ENCODE measurements at regions not wholly inside any gene's neighbourhood (a gene's known extent, or its start where the extent isn't known, plus 50 kb on each side); places are given as distances from the start of the nearest gene placed in this dataset.
A peak's percentile ranks its signal among the peaks of the same experiment; 100 is the strongest.

- Histone ChIP-seq H3K27ac (ENCODE audit: low read depth, low read length) (peak overlapping the region; percentile 46), H3K27me3 (ENCODE audit: control insufficient read depth in 3 of 3, insufficient read depth in 3 of 3, low read length in 3 of 3) (peaks cover 0 to 7% (median 0%) of the 10 kb centered on the region in 3 donors), H3K9ac (ENCODE audit: low read depth in 1 of 3, low read length in 3 of 3) (peak overlapping the region in 1 of 3 donors; percentile 64), H3K36me3 (ENCODE audit: control insufficient read depth in 3 of 3, insufficient read depth in 3 of 3, low read length in 3 of 3) (no peaks in the 10 kb centered on the region), H3K4me1 (ENCODE audit: control insufficient read depth in 3 of 3, insufficient read depth in 3 of 3, low read length in 3 of 3) (peaks cover 9 to 20% (median 16%) of the 10 kb centered on the region in 3 donors), H3K9me3 (ENCODE audit: control insufficient read depth in 3 of 3, low read length in 3 of 3) (peaks cover 6 to 9% (median 6%) of the 10 kb centered on the region in 3 donors), H3K4me3 (ENCODE audit: low read length in 3 of 3) (peak overlapping the region in 2 of 3 donors; percentile 45 to 60)
Measured at GRCh38 chr2:240348522-240348921, 86.9 kb upstream of the GPC1 start.

DNA sequence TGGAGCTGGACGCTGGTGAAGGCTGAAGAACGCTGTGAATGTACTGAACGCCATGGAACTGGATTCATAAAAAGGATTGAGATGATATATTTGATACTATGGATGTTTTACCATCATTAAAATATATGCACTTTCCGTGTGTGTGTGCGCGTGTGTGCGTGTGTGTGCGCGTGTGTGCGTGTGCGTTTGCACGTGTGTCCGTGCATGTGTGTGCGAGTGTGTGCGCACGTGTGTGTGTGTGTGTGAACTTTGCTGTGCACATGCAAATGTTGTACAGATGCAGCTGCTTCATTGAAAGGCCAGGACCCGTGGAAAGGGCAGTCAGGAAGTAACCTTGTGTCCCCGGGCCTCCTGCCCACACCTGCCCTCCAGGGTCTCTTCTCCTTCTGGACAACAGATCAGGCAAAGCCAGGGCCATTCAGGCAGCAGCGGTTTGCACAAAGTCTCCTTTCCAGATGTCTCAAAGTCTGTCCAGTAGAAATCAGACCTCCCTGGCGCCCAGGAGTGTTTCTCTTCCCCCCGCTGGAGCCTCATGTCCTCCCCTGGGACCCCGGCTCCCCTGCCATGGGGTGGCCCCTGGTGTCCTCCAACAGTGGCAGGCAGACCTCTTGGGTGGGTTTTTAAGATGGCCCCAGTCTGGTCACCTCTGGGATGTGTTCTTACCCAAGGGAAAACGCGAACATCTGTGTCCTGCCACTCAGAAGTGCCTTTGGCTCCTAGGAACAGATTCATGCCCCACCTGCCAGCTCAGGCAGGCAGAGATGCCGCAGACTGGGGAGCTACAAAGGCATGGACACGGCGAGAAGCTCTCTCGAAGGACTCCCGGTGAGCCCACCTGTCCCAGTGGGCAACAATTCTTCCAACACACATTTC is 86.1 kb upstream of the GPC1 start:
- Histone ChIP-seq H3K36me3 (ENCODE audit: control insufficient read depth in 3 of 3, insufficient read depth in 3 of 3, low read length in 3 of 3) (no peaks in the 10 kb centered on the region), H3K9me3 (ENCODE audit: control insufficient read depth in 3 of 3, low read length in 3 of 3) (peaks cover 6 to 9% (median 6%) of the 10 kb centered on the region in 3 donors), H3K27ac (ENCODE audit: low read depth, low read length) (peak overlapping the region; percentile 46), H3K4me1 (ENCODE audit: control insufficient read depth in 3 of 3, insufficient read depth in 3 of 3, low read length in 3 of 3) (peaks cover 9 to 20% (median 16%) of the 10 kb centered on the region in 3 donors), H3K4me3 (ENCODE audit: low read length in 3 of 3) (peak overlapping the region in 1 of 3 donors; percentile 60), H3K9ac (ENCODE audit: low read depth in 1 of 3, low read length in 3 of 3) (no peak overlapping the region), H3K27me3 (ENCODE audit: control insufficient read depth in 3 of 3, insufficient read depth in 3 of 3, low read length in 3 of 3) (peaks cover 0 to 7% (median 0%) of the 10 kb centered on the region in 3 donors)

GRCh38 chr2:240350006-240350355 is 85.5 kb upstream of the GPC1 start:
- Histone ChIP-seq H3K9me3 (ENCODE audit: control insufficient read depth in 3 of 3, low read length in 3 of 3) (peaks cover 4 to 7% (median 5%) of the 10 kb centered on the region in 3 donors), H3K27me3 (ENCODE audit: control insufficient read depth in 3 of 3, insufficient read depth in 3 of 3, low read length in 3 of 3) (peaks cover 0 to 7% (median 0%) of the 10 kb centered on the region in 3 donors), H3K27ac (ENCODE audit: low read depth, low read length) (no peak overlapping the region), H3K9ac (ENCODE audit: low read depth in 1 of 3, low read length in 3 of 3) (no peak overlapping the region), H3K4me3 (ENCODE audit: low read length in 3 of 3) (no peak overlapping the region), H3K4me1 (ENCODE audit: control insufficient read depth in 3 of 3, insufficient read depth in 3 of 3, low read length in 3 of 3) (peaks cover 9 to 21% (median 18%) of the 10 kb centered on the region in 3 donors), H3K36me3 (ENCODE audit: control insufficient read depth in 3 of 3, insufficient read depth in 3 of 3, low read length in 3 of 3) (no peaks in the 10 kb centered on the region)

- Histone ChIP-seq H3K4me3 (ENCODE audit: low read length in 3 of 3) (no peak overlapping the region), H3K27ac (ENCODE audit: low read depth, low read length) (no peak overlapping the region), H3K9ac (ENCODE audit: low read depth in 1 of 3, low read length in 3 of 3) (no peak overlapping the region), H3K27me3 (ENCODE audit: control insufficient read depth in 3 of 3, insufficient read depth in 3 of 3, low read length in 3 of 3) (peaks cover 0 to 7% (median 0%) of the 10 kb centered on the region in 3 donors), H3K9me3 (ENCODE audit: control insufficient read depth in 3 of 3, low read length in 3 of 3) (no peaks in the 10 kb centered on the region), H3K4me1 (ENCODE audit: control insufficient read depth in 3 of 3, insufficient read depth in 3 of 3, low read length in 3 of 3) (peaks cover 16 to 28% (median 25%) of the 10 kb centered on the region in 3 donors), H3K36me3 (ENCODE audit: control insufficient read depth in 3 of 3, insufficient read depth in 3 of 3, low read length in 3 of 3) (no peaks in the 10 kb centered on the region)
Measured at GRCh38 chr2:240350696-240351087, 84.8 kb upstream of the GPC1 start.

DNA sequence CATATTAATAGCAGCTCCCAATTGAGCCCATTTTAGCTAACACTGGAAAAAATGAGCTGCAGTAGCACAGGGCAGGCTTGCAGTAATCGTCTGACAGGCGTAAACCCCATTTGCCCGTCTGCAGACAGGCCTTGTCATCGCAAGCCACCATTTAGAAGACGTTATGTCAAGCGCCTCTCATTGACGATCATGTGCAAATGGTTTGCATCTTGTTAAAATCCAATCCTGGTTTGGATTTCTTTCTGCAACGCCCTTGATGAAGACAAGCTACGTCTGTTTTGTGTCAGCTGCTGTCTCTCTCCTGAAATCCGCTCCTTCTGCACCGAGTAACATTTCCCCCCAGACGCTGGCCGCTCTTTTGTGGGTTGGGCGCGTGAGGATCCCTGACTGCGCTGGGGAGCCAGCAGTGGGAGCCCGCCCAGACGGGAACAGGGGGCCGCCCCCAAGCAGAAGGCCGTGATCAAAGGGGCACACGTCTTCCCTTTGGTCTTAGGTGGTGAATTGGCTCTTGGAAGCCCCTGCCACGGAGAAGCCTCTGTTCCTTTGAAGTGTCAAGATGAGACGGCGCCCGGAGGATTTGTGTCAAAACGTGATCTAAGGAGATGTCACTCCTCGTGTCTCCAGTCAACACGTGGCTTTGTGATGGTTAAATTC is 84.2 kb upstream of the GPC1 start:
- no peak overlapping the region for H3K4me3 ChIP-seq (ENCODE audit: low read length in 3 of 3)
- no peak overlapping the region for H3K27ac ChIP-seq (ENCODE audit: low read depth, low read length)
- peaks cover 16 to 31% (median 25%) of the 10 kb centered on the region in 3 donors for H3K4me1 ChIP-seq (ENCODE audit: control insufficient read depth in 3 of 3, insufficient read depth in 3 of 3, low read length in 3 of 3)
- H3K27me3 ChIP-seq (ENCODE audit: control insufficient read depth in 3 of 3, insufficient read depth in 3 of 3, low read length in 3 of 3) = peaks cover 0 to 7% (median 0%) of the 10 kb centered on the region in 3 donors
- no peak overlapping the region for H3K9ac ChIP-seq (ENCODE audit: low read depth in 1 of 3, low read length in 3 of 3)
- no peaks in the 10 kb centered on the region for H3K36me3 ChIP-seq (ENCODE audit: control insufficient read depth in 3 of 3, insufficient read depth in 3 of 3, low read length in 3 of 3)
- H3K9me3 ChIP-seq (ENCODE audit: control insufficient read depth in 3 of 3, low read length in 3 of 3) = no peaks in the 10 kb centered on the region

DNA sequence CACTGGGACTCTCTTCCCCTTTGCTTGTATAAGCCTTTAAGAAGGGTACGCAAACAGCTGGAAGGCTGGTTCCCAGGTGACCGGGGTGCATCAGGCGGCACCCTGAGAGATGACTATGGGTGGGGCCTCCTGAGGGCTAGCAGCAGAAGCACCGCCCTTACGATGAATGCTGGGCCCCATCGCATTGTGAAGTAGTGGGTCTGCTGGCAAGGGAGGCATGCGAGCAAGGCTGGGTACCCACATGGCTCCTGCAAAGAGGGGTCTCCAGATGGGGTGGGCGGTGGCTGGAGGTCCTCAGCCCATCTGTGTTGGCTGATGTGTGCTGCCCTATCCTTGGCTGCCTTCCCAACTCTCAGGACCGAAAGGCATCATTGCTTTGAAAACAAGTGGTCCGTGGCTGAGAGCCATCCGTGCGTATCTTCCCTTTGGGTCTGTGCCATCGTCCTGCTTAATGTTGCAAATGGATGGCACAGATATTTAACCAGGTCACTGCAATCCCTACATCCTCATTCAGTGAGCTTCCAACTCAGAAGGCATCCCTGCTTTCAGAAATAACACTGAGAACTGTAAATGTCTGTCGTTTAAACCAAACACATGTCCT is 83.5 kb upstream of the GPC1 start:
- H3K27ac ChIP-seq (ENCODE audit: low read depth, low read length) = no peak overlapping the region
- peaks cover 16 to 31% (median 25%) of the 10 kb centered on the region in 3 donors for H3K4me1 ChIP-seq (ENCODE audit: control insufficient read depth in 3 of 3, insufficient read depth in 3 of 3, low read length in 3 of 3)
- peaks cover 0 to 7% (median 0%) of the 10 kb centered on the region in 3 donors for H3K27me3 ChIP-seq (ENCODE audit: control insufficient read depth in 3 of 3, insufficient read depth in 3 of 3, low read length in 3 of 3)
- no peaks in the 10 kb centered on the region for H3K9me3 ChIP-seq (ENCODE audit: control insufficient read depth in 3 of 3, low read length in 3 of 3)
- no peak overlapping the region for H3K4me3 ChIP-seq (ENCODE audit: low read length in 3 of 3)
- H3K9ac ChIP-seq (ENCODE audit: low read depth in 1 of 3, low read length in 3 of 3) = no peak overlapping the region
- H3K36me3 ChIP-seq (ENCODE audit: control insufficient read depth in 3 of 3, insufficient read depth in 3 of 3, low read length in 3 of 3) = no peaks in the 10 kb centered on the region

DNA sequence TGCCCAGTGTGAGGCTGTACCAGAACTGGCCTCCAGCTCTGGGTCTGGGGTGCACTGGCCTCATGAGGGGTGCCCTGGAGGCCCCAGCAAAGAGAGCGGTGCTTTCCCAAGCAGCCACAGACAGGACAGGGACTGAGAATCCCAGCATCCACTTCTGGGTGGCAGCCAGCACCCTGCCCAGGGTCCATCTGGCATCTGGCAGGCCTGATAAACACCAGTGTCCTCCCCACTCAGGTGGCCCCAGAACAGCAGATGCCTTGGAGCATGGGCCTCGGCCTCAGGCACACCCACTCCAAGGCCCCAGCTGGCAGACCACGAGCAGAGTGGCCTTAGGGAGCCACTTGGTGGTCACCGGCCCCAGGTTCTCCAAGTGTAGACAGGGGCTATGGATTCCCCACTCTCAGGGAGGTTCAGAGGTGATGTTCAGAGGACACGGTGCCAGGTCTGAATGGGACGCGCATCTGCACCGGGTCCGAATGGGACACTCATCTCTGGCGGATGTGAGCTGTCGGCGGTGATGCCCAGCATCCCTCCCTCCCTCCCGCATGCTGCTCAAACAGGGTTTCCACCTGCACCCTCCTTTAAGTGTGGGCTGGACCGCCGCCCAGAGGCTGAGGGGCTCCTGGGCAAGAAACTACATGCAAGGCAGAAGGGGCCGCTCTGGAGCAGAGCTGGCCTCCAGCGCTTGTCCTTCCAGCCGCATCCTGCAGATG is 82.2 kb upstream of the GPC1 start:
- Histone ChIP-seq H3K27me3 (ENCODE audit: control insufficient read depth in 3 of 3, insufficient read depth in 3 of 3, low read length in 3 of 3) (no peaks in the 10 kb centered on the region), H3K36me3 (ENCODE audit: control insufficient read depth in 3 of 3, insufficient read depth in 3 of 3, low read length in 3 of 3) (no peaks in the 10 kb centered on the region), H3K9ac (ENCODE audit: low read depth in 1 of 3, low read length in 3 of 3) (no peak overlapping the region), H3K9me3 (ENCODE audit: control insufficient read depth in 3 of 3, low read length in 3 of 3) (no peaks in the 10 kb centered on the region), H3K4me1 (ENCODE audit: control insufficient read depth in 3 of 3, insufficient read depth in 3 of 3, low read length in 3 of 3) (peaks cover 12 to 23% (median 18%) of the 10 kb centered on the region in 3 donors), H3K27ac (ENCODE audit: low read depth, low read length) (no peak overlapping the region), H3K4me3 (ENCODE audit: low read length in 3 of 3) (no peak overlapping the region)

DNA sequence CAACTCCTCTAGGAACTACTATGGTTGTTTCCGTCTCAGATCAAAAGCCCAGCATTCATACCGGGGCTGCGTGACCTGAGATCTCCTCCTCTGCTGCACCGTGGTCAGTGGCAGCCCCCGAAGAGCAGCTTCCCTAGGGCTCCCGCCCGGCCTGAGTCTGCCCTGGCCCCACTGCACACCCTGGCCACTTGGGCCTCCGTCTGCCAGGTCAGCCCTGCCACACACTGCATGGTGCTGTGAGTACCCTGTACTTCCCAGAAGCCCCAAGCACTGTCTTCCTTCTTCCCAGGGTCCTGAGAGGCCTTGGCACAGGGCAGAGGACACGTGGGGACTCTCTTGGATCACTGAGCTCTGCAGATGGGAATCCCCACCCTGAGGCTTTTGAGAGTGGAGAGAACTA is 81.5 kb upstream of the GPC1 start:
- Histone ChIP-seq H3K27ac (ENCODE audit: low read depth, low read length) (no peak overlapping the region), H3K9me3 (ENCODE audit: control insufficient read depth in 3 of 3, low read length in 3 of 3) (no peaks in the 10 kb centered on the region), H3K9ac (ENCODE audit: low read depth in 1 of 3, low read length in 3 of 3) (no peak overlapping the region), H3K4me1 (ENCODE audit: control insufficient read depth in 3 of 3, insufficient read depth in 3 of 3, low read length in 3 of 3) (peaks cover 7 to 16% (median 11%) of the 10 kb centered on the region in 3 donors), H3K4me3 (ENCODE audit: low read length in 3 of 3) (no peak overlapping the region), H3K27me3 (ENCODE audit: control insufficient read depth in 3 of 3, insufficient read depth in 3 of 3, low read length in 3 of 3) (no peaks in the 10 kb centered on the region), H3K36me3 (ENCODE audit: control insufficient read depth in 3 of 3, insufficient read depth in 3 of 3, low read length in 3 of 3) (no peaks in the 10 kb centered on the region)

- peaks cover 0 to 2% (median 0%) of the 10 kb centered on the region in 3 donors for H3K9me3 ChIP-seq (ENCODE audit: control insufficient read depth in 3 of 3, low read length in 3 of 3)
- no peaks in the 10 kb centered on the region for H3K27me3 ChIP-seq (ENCODE audit: control insufficient read depth in 3 of 3, insufficient read depth in 3 of 3, low read length in 3 of 3)
- no peak overlapping the region for H3K4me3 ChIP-seq (ENCODE audit: low read length in 3 of 3)
- H3K9ac ChIP-seq (ENCODE audit: low read depth in 1 of 3, low read length in 3 of 3) = peak overlapping the region in 1 of 3 donors; percentile 8
- no peaks in the 10 kb centered on the region for H3K36me3 ChIP-seq (ENCODE audit: control insufficient read depth in 3 of 3, insufficient read depth in 3 of 3, low read length in 3 of 3)
- no peak overlapping the region for H3K27ac ChIP-seq (ENCODE audit: low read depth, low read length)
- peaks cover 7 to 12% (median 9%) of the 10 kb centered on the region in 3 donors for H3K4me1 ChIP-seq (ENCODE audit: control insufficient read depth in 3 of 3, insufficient read depth in 3 of 3, low read length in 3 of 3)
Measured at GRCh38 chr2:240355001-240355891, 80.2 kb upstream of the GPC1 start.
